Prostate gland (tissue), 2 donors: ENCODE measurements at regions not wholly inside any gene's neighbourhood (a gene's known extent, or its start where the extent isn't known, plus 50 kb on each side); places are given as distances from the start of the nearest gene placed in this dataset.

ENCODE experiments used
- CTCF ChIP-seq, 4 experiments: fragments of 200-600 bp in 2 of 4; fragments of 450-650 bp in 2 of 4; sonication (generic) in 2 of 4; IDR thresholded peaks; 1 replicate in 3 of 4; 2 replicates in 1 of 4; pipeline ENCODE4 v1.5.1; 2016 to 2019; ENCODE audit warnings: antibody characterized with exemption in 4 of 4, mild to moderate bottlenecking in 2 of 4, moderate library complexity in 2 of 4
- POLR2A ChIP-seq: fragments of 450-650 bp; IDR thresholded peaks from one replicate; pipeline ENCODE4 v1.6.1; 2016; ENCODE audit warnings: antibody characterized with exemption, mild to moderate bottlenecking
- POLR2AphosphoS5 ChIP-seq: sonication (generic); formaldehyde crosslinking; IDR thresholded peaks from one replicate; pipeline ENCODE4 v1.6.1; 2017; ENCODE audit warnings: antibody characterized with exemption

GRCh38 chr6:30814146-30815040 lies 69.9 kb upstream of the DDR1 start:
- TF ChIP-seq CTCF (IDR thresholded peaks at IDR 0.05) (no peak), POLR2AphosphoS5 (no peak), POLR2A (no peak)
